HepG2 (cell line): ENCODE measurements at regions not wholly inside any gene's neighbourhood (a gene's known extent, or its start where the extent isn't known, plus 50 kb on each side); places are given as distances from the start of the nearest gene placed in this dataset.

ENCODE experiments used
- ARNT2 ChIP-seq: sonication (generic); formaldehyde crosslinking; IDR thresholded peaks from 2 replicates; pipeline ENCODE4 v1.8.0; 2022; ENCODE audit warnings: mild to moderate bottlenecking, low read depth, missing genetic modification reagents, moderate library complexity
- ATF3 ChIP-seq: sonication (generic); formaldehyde crosslinking; IDR thresholded peaks from 2 replicates; pipeline ENCODE4 v1.4.0; 2020; ENCODE audit warnings: missing genetic modification reagents
- CAMTA2 ChIP-seq: sonication (generic); formaldehyde crosslinking; IDR thresholded peaks from 2 replicates; pipeline ENCODE4 v1.4.0; 2020; ENCODE audit warnings: mild to moderate bottlenecking, missing genetic modification reagents, borderline replicate concordance
- KDM5A ChIP-seq: fragments of 200-600 bp; sonication (generic); IDR thresholded peaks from 2 replicates; pipeline ENCODE4 v1.7.0; 2018; ENCODE audit warnings: antibody characterized with exemption, mild to moderate bottlenecking, low read length, borderline replicate concordance
- MLX ChIP-seq: IDR thresholded peaks from 2 replicates; pipeline ENCODE4 v1.6.1; 2016
- MYC ChIP-seq: sonication (generic); formaldehyde crosslinking; IDR thresholded peaks from 2 replicates; pipeline ENCODE4 v1.9.0; 2021; ENCODE audit warnings: missing genetic modification reagents, borderline replicate concordance
- NCOA2 ChIP-seq: sonication (generic); formaldehyde crosslinking; IDR thresholded peaks from 2 replicates; pipeline ENCODE4 v1.8.0; 2022; ENCODE audit warnings: inconsistent platforms
- NFAT5 ChIP-seq: sonication (generic); formaldehyde crosslinking; IDR thresholded peaks from 2 replicates; pipeline ENCODE4 v1.4.0; 2020; ENCODE audit warnings: missing genetic modification reagents
- NONO ChIP-seq, 2 experiments: fragments of 450-650 bp in 1 of 2; sonication (generic) in 1 of 2; formaldehyde crosslinking in 1 of 2; IDR thresholded peaks in 1 of 2; conservative IDR thresholded peaks in 1 of 2; 2 replicates each; pipeline versions ENCODE4 v1.6.1 to v1.8.0; 2017 to 2022; ENCODE audit warnings: mild to moderate bottlenecking in 1 of 2, missing genetic modification reagents in 1 of 2, moderate library complexity in 1 of 2
- PAWR ChIP-seq: sonication (generic); formaldehyde crosslinking; IDR thresholded peaks from 2 replicates; pipeline ENCODE4 v1.4.0; 2020; ENCODE audit warnings: missing genetic modification reagents, mild to moderate bottlenecking, borderline replicate concordance
- PHB2 ChIP-seq: fragments of 450-650 bp; IDR thresholded peaks from 2 replicates; pipeline ENCODE4 v1.6.1; 2018; ENCODE audit not compliant: partially characterized antibody
- POGZ ChIP-seq: sonication (generic); formaldehyde crosslinking; IDR thresholded peaks from 2 replicates; pipeline ENCODE4 v1.4.0; 2020; ENCODE audit warnings: mild to moderate bottlenecking, missing genetic modification reagents
- PPARG ChIP-seq: conservative IDR thresholded peaks from 2 replicates; pipeline ENCODE4 v1.6.1; 2016; ENCODE audit warnings: missing biosample characterization, missing genetic modification reagents
- SMARCC2 ChIP-seq: fragments of 450-650 bp; IDR thresholded peaks from 2 replicates; pipeline ENCODE4 v1.6.1; 2017; ENCODE audit warnings: antibody characterized with exemption, mild to moderate bottlenecking
- SRY ChIP-seq: sonication (generic); formaldehyde crosslinking; IDR thresholded peaks from 2 replicates; pipeline ENCODE4 v1.8.0; 2022; ENCODE audit warnings: mild to moderate bottlenecking, missing genetic modification reagents
- ZC3H4 ChIP-seq: sonication (generic); formaldehyde crosslinking; IDR thresholded peaks from 2 replicates; pipeline ENCODE4 v1.4.0; 2020; ENCODE audit warnings: missing genetic modification reagents, borderline replicate concordance
- ZNF343 ChIP-seq: sonication (generic); formaldehyde crosslinking; IDR thresholded peaks from 2 replicates; pipeline ENCODE4 v1.4.0; 2020; ENCODE audit warnings: mild to moderate bottlenecking, missing genetic modification reagents
- ZNF547 ChIP-seq: sonication (generic); formaldehyde crosslinking; IDR thresholded peaks from 2 replicates; pipeline ENCODE4 v1.5.1; 2020; ENCODE audit warnings: mild to moderate bottlenecking, missing genetic modification reagents
- ZNF552 ChIP-seq: sonication (generic); formaldehyde crosslinking; IDR thresholded peaks from 2 replicates; pipeline ENCODE4 v1.9.0; 2022; ENCODE audit warnings: missing genetic modification reagents, mild to moderate bottlenecking, borderline replicate concordance
- ZSCAN21 ChIP-seq: sonication (generic); formaldehyde crosslinking; IDR thresholded peaks from 2 replicates; pipeline ENCODE4 v1.8.0; 2022; ENCODE audit warnings: mild to moderate bottlenecking, missing genetic modification reagents, moderate library complexity, borderline replicate concordance
- ZSCAN25 ChIP-seq: sonication (generic); formaldehyde crosslinking; IDR thresholded peaks from 2 replicates; pipeline ENCODE4 v1.8.0; 2022; ENCODE audit warnings: mild to moderate bottlenecking, missing genetic modification reagents
- TF ChIP-seq, protein P1 (sequence below): sonication (generic); formaldehyde crosslinking; IDR thresholded peaks from 2 replicates; pipeline ENCODE4 v1.8.1; 2023; ENCODE audit warnings: missing genetic modification reagents, inconsistent platforms, borderline replicate concordance

GRCh38 chr7:66493235-66494205 lies 135.2 kb upstream of the KCTD7 start (continued):
- TF ChIP-seq NFAT5 (CRISPR knock-in tag) (peak; percentile 89; the same call in 1 of the 2 replicates), ZSCAN25 (CRISPR knock-in tag) (no peak), KDM5A (peak; percentile 61; the same call in 1 of the 2 replicates), POGZ (CRISPR knock-in tag) (peak; percentile 93), ARNT2 (CRISPR knock-in tag) (peak; percentile 89), CAMTA2 (CRISPR knock-in tag) (peak; percentile 45; the same call in 1 of the 2 replicates), ZNF552 (CRISPR knock-in tag) (peak; percentile 90), PPARG (CRISPR knock-in tag) (peak; percentile 72), ZSCAN21 (CRISPR knock-in tag) (peak; percentile 72; the same call in 1 of the 2 replicates), ZC3H4 (peak; percentile 37; the same call in 1 of the 2 replicates), SRY (CRISPR knock-in tag) (peak; percentile 95), NONO (IDR thresholded peaks at IDR 0.05) (no peak), NONO (CRISPR knock-in tag; conservative IDR thresholded peaks at IDR 0.05) (peak; percentile 94), MLX (peak; percentile 67; the same call in 1 of the 2 replicates), ATF3 (no peak), NCOA2 (peak; percentile 61), ZNF547 (peak; percentile 84; the same call in 1 of the 2 replicates), PHB2 (no peak), MYC (CRISPR knock-in tag) (peak; percentile 94), ZNF343 (CRISPR knock-in tag) (no peak), PAWR (CRISPR knock-in tag) (no peak), SMARCC2 (no peak)
- TF ChIP-seq, protein P1, sequence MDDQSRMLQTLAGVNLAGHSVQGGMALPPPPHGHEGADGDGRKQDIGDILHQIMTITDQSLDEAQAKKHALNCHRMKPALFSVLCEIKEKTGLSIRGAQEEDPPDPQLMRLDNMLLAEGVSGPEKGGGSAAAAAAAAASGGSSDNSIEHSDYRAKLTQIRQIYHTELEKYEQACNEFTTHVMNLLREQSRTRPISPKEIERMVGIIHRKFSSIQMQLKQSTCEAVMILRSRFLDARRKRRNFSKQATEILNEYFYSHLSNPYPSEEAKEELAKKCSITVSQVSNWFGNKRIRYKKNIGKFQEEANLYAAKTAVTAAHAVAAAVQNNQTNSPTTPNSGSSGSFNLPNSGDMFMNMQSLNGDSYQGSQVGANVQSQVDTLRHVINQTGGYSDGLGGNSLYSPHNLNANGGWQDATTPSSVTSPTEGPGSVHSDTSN = peak; percentile 64; the same call in 1 of the 2 replicates
